HG02852 (cell line): ENCODE measurements at regions not wholly inside any gene's neighbourhood (a gene's known extent, or its start where the extent isn't known, plus 50 kb on each side); places are given as distances from the start of the nearest gene placed in this dataset.
"Not testable (repeated sequence)": the region's sequence is repeated elsewhere in the genome, so short reads cannot be mapped to it uniquely, and the experiment has no call there.

Experiments used
- ATAC-seq: cut with Tn5 transposase; IDR thresholded peaks from one replicate; pipeline ENCODE4 v1.9.1; 2021; ENCODE audit warnings: mild to moderate bottlenecking, moderate library complexity; ENCODE audit not compliant: unreplicated experiment

GRCh38 chr1:113297749-113298148 lies 92.6 kb upstream of the MAGI3 start:
- no peak for ATAC-seq

GRCh38 chr1:113298941-113299340 lies 91.4 kb upstream of the MAGI3 start:
- ATAC-seq: no peak

- no peak for ATAC-seq
Measured at GRCh38 chr1:113302636-113303035, 87.7 kb upstream of the MAGI3 start.

- ATAC-seq: no peak
Measured at GRCh38 chr1:113303267-113303666, 87.0 kb upstream of the MAGI3 start.

GRCh38 chr1:113305029-113305428 lies 85.3 kb upstream of the MAGI3 start:
- not testable (repeated sequence) for ATAC-seq

- ATAC-seq: no peak
Measured at GRCh38 chr1:113307771-113308445, 82.4 kb upstream of the MAGI3 start.

GRCh38 chr1:113312651-113313050 lies 77.7 kb upstream of the MAGI3 start:
- not testable (repeated sequence) for ATAC-seq

- ATAC-seq: no peak
Measured at GRCh38 chr1:113314600-113314999, 75.7 kb upstream of the MAGI3 start.

- ATAC-seq: no peak
Measured at GRCh38 chr1:113320272-113320671, 70.0 kb upstream of the MAGI3 start.

GRCh38 chr1:113320972-113321680 lies 69.2 kb upstream of the MAGI3 start:
- ATAC-seq: no peak

GRCh38 chr1:113321771-113322387 lies 68.4 kb upstream of the MAGI3 start:
- ATAC-seq: no peak

GRCh38 chr1:113322439-113322838 lies 67.9 kb upstream of the MAGI3 start:
- no peak for ATAC-seq

GRCh38 chr1:113325022-113325421 lies 65.3 kb upstream of the MAGI3 start:
- no peak for ATAC-seq

- ATAC-seq: no peak
Measured at GRCh38 chr1:113326976-113327375, 63.3 kb upstream of the MAGI3 start.

- ATAC-seq: no peak
Measured at GRCh38 chr1:113333056-113333455, 57.3 kb upstream of the MAGI3 start.

- ATAC-seq: no peak
Measured at GRCh38 chr1:113340038-113340437, 50.3 kb upstream of the MAGI3 start.
